Fibroblast of skin of right quadriceps (primary cell): ENCODE measurements at regions not wholly inside any gene's neighbourhood (a gene's known extent, or its start where the extent isn't known, plus 50 kb on each side); places are given as distances from the start of the nearest gene placed in this dataset.
"Not testable (repeated sequence)": the region's sequence is repeated elsewhere in the genome, so short reads cannot be mapped to it uniquely, and the experiment has no call there.

ENCODE experiments used
- DNase-seq: peaks from one replicate; pipeline ENCODE4 v3.0.0-alpha.2; 2013

DNA sequence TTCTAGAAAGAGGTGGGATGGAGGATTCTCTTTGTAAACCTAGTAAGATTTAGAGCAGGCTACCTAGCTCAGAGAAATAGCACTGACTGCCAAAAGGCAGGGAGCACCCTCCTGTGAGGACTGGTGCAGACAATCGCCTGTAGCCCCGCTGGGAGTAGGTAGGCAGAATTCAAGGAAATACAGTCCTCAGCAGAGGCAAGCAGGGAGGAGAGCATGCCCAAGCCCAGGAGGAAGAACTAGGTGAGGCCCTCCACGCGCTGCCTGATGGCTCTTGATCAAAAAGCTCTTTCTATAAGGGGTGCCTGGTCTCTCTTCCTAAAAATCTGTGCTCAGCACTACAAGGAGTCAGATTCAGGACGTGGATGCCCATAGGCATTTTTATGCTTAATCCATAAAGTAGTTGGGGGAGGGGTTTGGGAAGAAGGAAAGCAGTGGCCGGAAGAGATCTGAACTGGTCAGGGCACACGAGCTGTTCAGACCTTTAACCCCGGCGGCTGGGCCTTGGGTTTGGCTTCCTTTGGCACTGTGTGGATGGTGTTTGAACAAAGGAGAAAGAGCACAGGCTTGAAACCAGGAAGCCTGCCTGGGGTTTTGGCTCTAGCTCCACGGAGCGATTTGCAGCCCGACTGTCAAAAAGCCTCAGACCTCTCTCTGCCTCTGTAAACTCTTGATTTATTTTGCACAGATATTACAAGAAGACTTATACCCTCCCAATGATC is 320.6 kb downstream of the FOXO1 start:
- no peak for DNase-seq

GRCh38 chr13:40346592-40346991 is 319.8 kb downstream of the FOXO1 start:
- no peak for DNase-seq

- no peak for DNase-seq
These were observed 318.3 kb downstream of the FOXO1 start for GRCh38 chr13:40348096-40348679.

DNA sequence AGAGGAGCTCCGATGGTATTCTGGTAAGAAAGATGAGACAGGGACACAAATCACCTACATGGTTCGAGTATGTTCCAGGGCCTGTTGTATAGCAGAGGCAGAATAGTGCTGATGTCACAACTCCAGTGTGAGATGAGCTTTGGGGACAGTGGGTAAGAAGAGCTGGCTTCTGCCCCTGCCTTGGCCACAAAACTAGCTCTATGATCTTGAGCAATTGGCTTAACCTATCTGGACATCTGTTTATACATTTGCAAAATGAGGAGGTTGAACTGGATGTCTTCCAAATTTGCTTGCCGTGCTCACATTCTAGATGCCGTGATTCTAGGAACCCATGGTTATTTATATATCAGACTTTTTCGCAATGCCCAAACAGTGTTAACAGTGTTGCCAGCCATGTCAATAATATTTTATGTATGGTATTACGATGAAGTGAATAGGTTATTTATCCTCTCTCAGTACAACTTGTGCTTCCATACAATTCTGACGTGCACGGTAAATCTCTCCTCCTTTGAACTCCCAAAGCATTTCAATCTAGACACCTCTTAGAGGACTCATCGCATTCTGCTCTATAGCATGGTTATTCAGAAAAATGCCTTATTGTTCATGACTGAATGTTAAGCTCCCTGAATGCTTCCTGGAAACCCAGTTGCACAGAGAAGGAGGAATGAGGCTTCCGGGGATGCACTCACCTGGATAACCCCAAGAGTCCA is 316.0 kb downstream of the FOXO1 start:
- no peak for DNase-seq

DNA sequence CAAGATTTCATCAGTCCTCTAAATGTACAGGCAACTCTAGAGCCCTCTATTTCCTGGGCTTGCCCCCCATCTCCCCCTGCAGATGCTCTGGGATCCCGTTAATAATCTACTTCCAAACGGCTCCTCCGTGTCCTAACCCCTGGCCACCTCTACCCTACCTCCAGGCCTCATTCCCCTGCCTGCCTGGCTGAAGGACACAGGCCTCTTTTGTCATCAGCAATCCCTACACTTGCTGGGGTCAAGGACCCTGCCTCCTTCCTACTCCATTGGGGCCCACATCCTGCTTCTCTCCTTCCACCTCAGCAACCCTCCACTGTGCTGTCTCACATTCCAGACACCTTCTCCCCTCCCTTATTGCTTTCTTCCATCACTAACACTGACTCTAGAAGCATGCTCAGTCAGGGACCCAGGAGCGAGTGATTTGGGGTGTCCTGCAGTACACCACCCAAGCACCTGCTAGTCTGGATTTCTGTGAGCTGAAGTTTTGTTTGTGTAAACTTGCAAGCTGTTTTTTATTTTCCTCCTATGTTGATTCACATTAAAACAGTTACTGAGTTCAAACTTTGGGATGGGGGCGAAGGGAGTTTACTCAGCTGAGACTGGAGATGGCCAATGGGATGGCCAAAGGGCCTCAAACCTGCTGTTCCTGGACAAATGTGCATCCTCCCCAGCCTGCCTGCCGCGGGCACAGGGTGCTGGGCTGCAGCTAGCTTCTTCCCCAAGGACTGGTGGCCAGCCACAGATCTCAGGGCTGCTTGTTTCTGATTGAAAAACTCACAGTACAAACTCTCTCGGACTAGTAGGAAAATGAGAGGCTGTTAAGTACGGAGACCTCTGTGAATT is 314.7 kb downstream of the FOXO1 start:
- no peak for DNase-seq

- DNase-seq = no peak
These were observed 314.1 kb downstream of the FOXO1 start for GRCh38 chr13:40352380-40352778.

GRCh38 chr13:40352802-40353562 is 313.5 kb downstream of the FOXO1 start:
- no peak for DNase-seq

DNA sequence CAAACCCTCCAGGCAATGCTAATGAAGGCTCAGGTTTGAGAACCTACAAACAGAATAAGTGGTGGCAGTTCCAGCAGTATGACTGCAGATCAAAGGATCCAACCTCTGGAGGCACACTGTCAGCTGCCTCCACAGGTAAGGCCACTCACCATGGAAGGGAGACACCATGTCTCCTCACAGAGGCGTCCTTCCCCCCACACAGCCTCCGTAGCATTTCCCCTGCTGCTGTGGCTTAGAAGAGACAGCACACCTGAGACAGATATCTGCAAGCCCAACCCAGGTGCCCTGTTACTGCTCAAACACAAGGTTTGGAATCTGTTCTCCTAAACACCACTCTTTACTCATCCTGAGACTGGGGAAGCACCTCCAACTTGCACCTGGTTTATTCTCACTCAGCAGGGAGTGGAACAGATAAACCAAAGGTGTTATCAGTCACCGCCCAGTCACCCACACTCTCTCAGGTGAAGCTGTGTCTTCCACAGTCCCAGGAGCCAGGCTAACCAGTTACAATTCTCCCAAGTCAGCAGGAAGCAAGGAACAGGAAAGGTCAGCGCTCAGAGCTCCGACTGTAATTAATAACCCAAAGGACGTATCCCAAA is 311.2 kb downstream of the FOXO1 start:
- DNase-seq = no peak

GRCh38 chr13:40356011-40356410 is 310.4 kb downstream of the FOXO1 start:
- DNase-seq = no peak

- not testable (repeated sequence) for DNase-seq
These were observed 310.0 kb downstream of the FOXO1 start for GRCh38 chr13:40356458-40356857.

DNA sequence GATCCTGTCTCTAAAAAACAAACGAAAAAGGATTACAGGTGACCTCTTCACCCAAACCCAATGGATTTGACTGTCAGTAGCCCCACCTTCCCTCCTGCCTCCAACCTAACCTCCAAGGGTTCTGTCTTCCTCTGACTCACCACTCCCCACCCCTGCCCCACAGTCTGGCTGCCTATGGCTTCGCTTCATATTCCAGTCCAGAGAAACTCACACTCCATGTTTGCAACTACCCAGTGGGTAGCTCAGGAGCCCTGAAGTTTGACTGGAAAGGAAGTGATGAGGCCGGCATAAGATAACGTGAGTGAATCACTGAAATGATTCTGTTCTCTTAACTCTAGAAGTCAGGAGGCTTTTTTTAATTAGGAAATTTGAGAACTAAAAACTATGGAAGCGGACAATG is 303.9 kb downstream of the FOXO1 start:
- DNase-seq = no peak

- no peak for DNase-seq
These were observed 302.8 kb downstream of the FOXO1 start for GRCh38 chr13:40363653-40364052.

DNA sequence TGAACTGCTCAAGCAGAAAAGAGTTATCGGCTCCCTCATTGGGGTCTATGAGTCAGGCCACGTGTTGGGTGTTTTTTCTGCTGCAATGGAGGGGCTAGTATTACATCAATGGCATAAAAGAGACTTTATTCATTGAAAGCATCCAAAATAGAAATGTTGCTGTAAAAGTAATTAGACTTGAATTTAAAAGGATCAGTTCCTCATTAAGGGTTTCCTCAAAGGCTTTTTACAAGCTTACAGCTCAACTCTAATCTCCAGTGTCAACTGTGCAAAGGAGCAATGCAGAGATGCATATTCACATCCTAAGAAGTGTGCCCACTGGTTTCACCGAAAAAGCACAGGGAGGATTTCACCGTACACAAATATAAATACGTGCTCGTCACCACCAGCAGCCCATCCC is 300.3 kb downstream of the FOXO1 start:
- no peak for DNase-seq

DNA sequence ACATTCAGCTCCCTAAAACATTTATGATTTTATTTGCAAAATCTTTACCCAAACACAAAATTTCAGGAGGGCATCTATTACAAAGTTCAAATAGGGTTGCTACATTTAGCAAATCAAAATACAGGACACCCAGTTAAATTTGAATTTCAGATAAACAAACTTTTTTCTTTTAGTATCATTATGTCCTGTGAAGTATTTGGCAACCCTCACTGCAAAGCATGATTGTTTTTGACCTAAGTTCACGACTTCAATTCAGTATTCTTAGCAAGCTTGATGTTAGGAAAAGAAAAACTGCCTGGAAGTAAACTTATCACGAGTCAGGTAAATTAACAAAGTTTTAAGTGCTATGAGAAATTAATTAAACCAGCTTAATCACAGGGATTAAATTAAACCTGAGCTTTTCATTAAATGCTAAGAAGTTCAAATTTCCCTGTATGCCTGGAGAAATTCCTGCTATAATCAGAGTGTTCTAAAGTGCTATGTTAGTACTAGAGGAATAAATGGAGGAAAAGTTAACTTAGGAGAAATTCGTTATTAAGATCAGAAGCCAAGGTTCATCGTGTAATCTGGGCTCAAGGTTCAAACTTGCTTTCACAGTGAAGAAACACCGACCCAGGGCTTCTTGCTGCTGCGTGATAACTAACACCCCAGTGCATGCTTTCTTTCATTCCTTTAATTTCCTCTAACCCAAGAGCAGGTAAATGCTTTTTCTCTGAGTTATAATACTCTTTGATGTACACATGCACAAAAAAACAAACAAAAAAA is 298.1 kb downstream of the FOXO1 start:
- no peak for DNase-seq

DNA sequence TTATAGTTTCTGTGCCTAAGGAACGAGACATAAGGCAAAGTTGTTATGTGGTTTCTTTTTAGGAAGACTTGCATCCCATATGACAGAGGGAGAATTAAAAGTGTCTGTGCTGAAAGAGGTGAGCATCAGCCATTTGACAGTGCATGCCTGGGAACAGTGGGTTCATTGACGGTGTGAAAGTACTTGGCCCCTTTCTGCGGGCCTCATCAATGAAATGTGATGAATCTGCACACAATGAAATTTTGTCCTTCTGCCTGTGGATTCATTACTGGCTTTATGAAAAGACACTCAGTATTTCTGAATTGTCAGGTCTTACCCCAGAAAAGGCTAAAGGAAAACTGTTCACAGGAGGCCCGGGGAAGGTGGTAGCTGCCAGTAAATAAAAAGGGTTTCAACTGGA is 295.8 kb downstream of the FOXO1 start:
- no peak for DNase-seq

DNA sequence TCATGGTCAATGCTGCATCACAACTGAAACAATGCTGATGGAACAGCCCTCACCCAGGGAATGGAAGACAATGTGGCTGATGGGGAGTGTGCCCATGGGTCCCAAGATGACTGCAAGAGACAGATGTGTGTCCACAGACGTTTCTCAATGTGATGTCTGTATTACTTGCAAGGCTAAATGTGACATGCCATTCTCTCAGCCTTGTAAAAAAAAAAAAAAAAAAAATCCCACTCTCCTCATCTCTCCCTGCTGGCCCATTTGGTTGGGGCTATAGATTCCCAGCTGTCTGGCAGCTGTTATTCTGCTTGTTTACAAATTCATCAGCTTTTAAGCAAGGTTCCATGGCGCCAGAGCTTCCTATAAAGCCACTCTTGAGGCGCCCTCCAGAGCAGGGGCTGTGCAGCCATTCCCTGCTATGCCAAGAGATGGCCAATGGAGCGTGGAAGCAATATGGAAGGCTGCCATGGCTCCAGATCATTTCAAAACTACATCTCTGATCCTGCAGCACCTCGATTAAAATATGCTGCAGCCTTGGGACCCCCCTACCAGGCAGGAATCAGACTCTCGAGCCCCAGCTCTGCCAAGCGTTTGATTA is 294.8 kb downstream of the FOXO1 start:
- DNase-seq = no peak

DNA sequence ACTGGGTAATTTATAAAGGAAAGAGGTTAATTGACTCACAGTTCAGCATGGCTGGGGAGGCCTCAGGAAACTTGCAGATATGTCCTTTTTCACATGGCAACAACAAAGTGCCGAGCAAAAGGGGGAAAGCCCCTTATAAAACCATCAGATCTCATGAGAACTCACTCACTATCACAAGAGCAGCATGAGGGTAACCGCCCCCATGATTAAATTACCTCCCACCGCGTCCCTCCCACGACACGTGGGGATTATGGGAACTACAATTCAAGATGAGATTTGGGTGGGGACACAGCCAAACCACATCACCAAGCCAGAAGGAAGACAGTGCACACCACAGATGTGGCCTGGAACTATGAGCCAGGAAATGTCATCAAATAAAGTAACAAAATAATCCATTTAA is 292.8 kb downstream of the FOXO1 start:
- DNase-seq = not testable (repeated sequence)

DNA sequence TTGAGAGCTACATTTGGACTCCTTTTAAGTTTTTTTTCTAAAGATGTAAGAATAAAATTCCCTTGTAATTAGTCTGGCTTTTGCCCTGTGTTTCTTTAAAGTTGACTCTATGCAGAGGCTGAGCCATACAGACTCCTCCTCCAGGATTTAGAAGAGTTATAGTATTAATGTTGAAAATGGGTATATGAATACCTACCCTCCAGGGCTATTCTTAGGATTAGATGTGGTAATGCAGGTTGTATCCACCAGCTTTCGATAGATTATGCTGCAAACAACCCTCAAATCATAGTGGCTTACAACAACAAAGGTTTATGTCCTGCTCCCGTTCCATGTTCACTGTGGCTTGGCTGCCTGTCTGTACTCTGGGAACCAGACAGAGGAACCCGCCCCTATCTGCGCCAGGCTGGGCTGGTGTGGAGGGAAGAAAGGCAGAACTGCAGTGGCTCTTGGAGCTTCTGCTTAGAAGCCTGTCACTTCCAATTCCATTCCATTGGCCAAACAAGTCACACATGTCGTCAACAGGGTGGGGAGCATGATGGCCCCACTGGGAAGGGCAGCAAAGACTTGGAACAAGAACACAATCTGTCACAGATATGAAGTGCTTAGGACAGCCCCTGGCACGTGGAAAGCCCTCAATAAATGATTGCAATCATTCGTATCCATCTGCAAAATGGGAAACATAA is 290.8 kb downstream of the FOXO1 start:
- no peak for DNase-seq

DNA sequence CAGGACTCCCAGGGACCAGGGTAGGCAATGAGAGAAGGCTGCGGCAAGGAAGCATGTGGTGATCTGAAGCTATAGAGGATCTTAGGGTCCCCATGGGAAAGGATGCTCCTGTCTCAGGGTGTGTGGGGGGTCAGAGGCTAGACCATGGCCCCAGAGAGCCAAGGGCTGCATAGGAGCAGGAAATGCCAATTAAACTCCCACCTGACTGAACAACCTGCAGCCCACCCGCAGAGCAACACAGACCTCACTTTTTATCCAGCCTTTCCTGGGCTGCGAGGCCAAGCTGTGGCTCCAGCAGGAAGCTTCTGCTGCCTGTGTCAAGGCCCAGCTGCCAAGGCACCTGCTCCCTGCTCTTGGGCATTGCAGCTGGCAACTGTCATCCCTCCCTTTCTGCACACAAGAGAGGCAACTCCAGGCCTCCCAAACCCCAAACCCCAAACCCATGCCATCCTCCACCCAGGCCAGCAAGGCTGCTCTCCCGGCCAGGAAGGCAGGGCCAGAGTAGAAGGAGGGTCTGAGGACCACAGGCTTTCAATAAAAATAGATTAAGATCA is 290.1 kb downstream of the FOXO1 start:
- no peak for DNase-seq
